ENCODE measurements at regions not wholly inside any gene's neighbourhood (a gene's known extent, or its start where the extent isn't known, plus 50 kb on each side); places are given as distances from the start of the nearest gene placed in this dataset.
A peak's percentile ranks its signal among the peaks of the same experiment; 100 is the strongest.
"Not testable (repeated sequence)": the region's sequence is repeated elsewhere in the genome, so short reads cannot be mapped to it uniquely, and the experiment has no call there.

- H3K27ac Mint-ChIP-seq = no peak overlapping the region
- H3K4me1 Mint-ChIP-seq (ENCODE audit: low read depth) = peaks cover 15% of the 10 kb centered on the region
- peak; percentile 23 to 26 for DNase-seq
- H3K4me3 Mint-ChIP-seq = peak overlapping the region; percentile 5 to 15
- peak; percentile 93 to 95 for ATAC-seq (replicated peaks in 1 of 2)
- peaks cover 6% of the 10 kb centered on the region for H3K27me3 Mint-ChIP-seq (ENCODE audit: low read depth)
- H3K9me3 Mint-ChIP-seq = no peaks in the 10 kb centered on the region
- no peaks in the 10 kb centered on the region for H3K36me3 Mint-ChIP-seq (ENCODE audit: insufficient read depth in 2 of 2)
Observed at GRCh38 chr5:124902097-124902821, 155.8 kb upstream of the ZNF608 start.

- H3K27ac Mint-ChIP-seq = no peak overlapping the region
- no peaks in the 10 kb centered on the region for H3K9me3 Mint-ChIP-seq
- H3K4me3 Mint-ChIP-seq = no peak overlapping the region
- DNase-seq = no peak
- H3K4me1 Mint-ChIP-seq (ENCODE audit: low read depth) = peaks cover 22% of the 10 kb centered on the region
- no peaks in the 10 kb centered on the region for H3K36me3 Mint-ChIP-seq (ENCODE audit: insufficient read depth in 2 of 2)
- ATAC-seq (replicated peaks in 1 of 2) = no peak
- H3K27me3 Mint-ChIP-seq (ENCODE audit: low read depth) = peaks cover 6% of the 10 kb centered on the region
Observed at GRCh38 chr5:124905256-124906130, 159.1 kb upstream of the ZNF608 start.

- Mint-ChIP-seq H3K27me3 (ENCODE audit: low read depth) (peaks cover 6% of the 10 kb centered on the region), H3K4me3 (no peak overlapping the region), H3K9me3 (no peaks in the 10 kb centered on the region), H3K4me1 (ENCODE audit: low read depth) (peaks cover 22% of the 10 kb centered on the region), H3K27ac (no peak overlapping the region), H3K36me3 (ENCODE audit: insufficient read depth in 2 of 2) (no peaks in the 10 kb centered on the region)
- ATAC-seq (replicated peaks in 1 of 2) = no peak
- no peak for DNase-seq
Observed at GRCh38 chr5:124906339-124907097, 160.1 kb upstream of the ZNF608 start.

GRCh38 chr5:124907098-124907644 is 160.7 kb upstream of the ZNF608 start:
- H3K4me1 Mint-ChIP-seq (ENCODE audit: low read depth) = peaks cover 19% of the 10 kb centered on the region
- H3K27me3 Mint-ChIP-seq (ENCODE audit: low read depth) = peaks cover 6% of the 10 kb centered on the region
- H3K27ac Mint-ChIP-seq = no peak overlapping the region
- DNase-seq = no peak
- no peaks in the 10 kb centered on the region for H3K36me3 Mint-ChIP-seq (ENCODE audit: insufficient read depth in 2 of 2)
- H3K4me3 Mint-ChIP-seq = no peak overlapping the region
- ATAC-seq (replicated peaks in 1 of 2) = no peak
- no peaks in the 10 kb centered on the region for H3K9me3 Mint-ChIP-seq

- H3K9me3 Mint-ChIP-seq = no peaks in the 10 kb centered on the region
- ATAC-seq (replicated peaks in 1 of 2) = peak; percentile 43 to 51
- H3K4me3 Mint-ChIP-seq = no peak overlapping the region
- H3K27ac Mint-ChIP-seq = no peak overlapping the region
- no peak for DNase-seq
- peaks cover 7% of the 10 kb centered on the region for H3K4me1 Mint-ChIP-seq (ENCODE audit: low read depth)
- no peaks in the 10 kb centered on the region for H3K36me3 Mint-ChIP-seq (ENCODE audit: insufficient read depth in 2 of 2)
- H3K27me3 Mint-ChIP-seq (ENCODE audit: low read depth) = peaks cover 6% of the 10 kb centered on the region
Observed at GRCh38 chr5:124908581-124909451, 162.4 kb upstream of the ZNF608 start.

GRCh38 chr5:124909734-124910133 is 163.3 kb upstream of the ZNF608 start:
- H3K36me3 Mint-ChIP-seq (ENCODE audit: insufficient read depth in 2 of 2) = no peaks in the 10 kb centered on the region
- ATAC-seq (replicated peaks in 1 of 2) (no peak), DNase-seq (no peak)
- H3K27me3 Mint-ChIP-seq (ENCODE audit: low read depth) = peaks cover 6% of the 10 kb centered on the region
- no peaks in the 10 kb centered on the region for H3K9me3 Mint-ChIP-seq
- no peak overlapping the region for H3K4me3 Mint-ChIP-seq
- H3K27ac Mint-ChIP-seq = no peak overlapping the region
- H3K4me1 Mint-ChIP-seq (ENCODE audit: low read depth) = peaks cover 7% of the 10 kb centered on the region

GRCh38 chr5:124910354-124911016 is 164.0 kb upstream of the ZNF608 start:
- H3K27me3 Mint-ChIP-seq (ENCODE audit: low read depth) = peaks cover 6% of the 10 kb centered on the region
- ATAC-seq (replicated peaks in 1 of 2) = no peak
- DNase-seq = no peak
- H3K9me3 Mint-ChIP-seq = no peaks in the 10 kb centered on the region
- H3K4me3 Mint-ChIP-seq = no peak overlapping the region
- H3K36me3 Mint-ChIP-seq (ENCODE audit: insufficient read depth in 2 of 2) = no peaks in the 10 kb centered on the region
- no peak overlapping the region for H3K27ac Mint-ChIP-seq
- peaks cover 7% of the 10 kb centered on the region for H3K4me1 Mint-ChIP-seq (ENCODE audit: low read depth)

- ATAC-seq (replicated peaks in 1 of 2) = no peak
- no peaks in the 10 kb centered on the region for H3K27me3 Mint-ChIP-seq (ENCODE audit: low read depth)
- peaks cover 0 to 2% of the 10 kb centered on the region in 2 donors for H3K9me3 Mint-ChIP-seq
Observed at GRCh38 chr5:124912638-124913328, 166.3 kb upstream of the ZNF608 start.

GRCh38 chr5:124913329-124913653 is 166.9 kb upstream of the ZNF608 start:
- Mint-ChIP-seq H3K36me3 (ENCODE audit: insufficient read depth in 2 of 2) (no peaks in the 10 kb centered on the region), H3K9me3 (peaks cover 0 to 2% of the 10 kb centered on the region in 2 donors), H3K27ac (no peak overlapping the region), H3K27me3 (ENCODE audit: low read depth) (no peaks in the 10 kb centered on the region), H3K4me3 (no peak overlapping the region), H3K4me1 (ENCODE audit: low read depth) (peaks cover 7% of the 10 kb centered on the region)
- DNase-seq = no peak
- ATAC-seq (replicated peaks in 1 of 2) = no peak

More at GRCh38 chr5:124912638-124913328, 166.3 kb upstream of the ZNF608 start:
- no peak overlapping the region for H3K4me3 Mint-ChIP-seq
- no peak overlapping the region for H3K27ac Mint-ChIP-seq
- no peak for DNase-seq
- peaks cover 7% of the 10 kb centered on the region for H3K4me1 Mint-ChIP-seq (ENCODE audit: low read depth)
- H3K36me3 Mint-ChIP-seq (ENCODE audit: insufficient read depth in 2 of 2) = no peaks in the 10 kb centered on the region

GRCh38 chr5:124916313-124916712 is 169.9 kb upstream of the ZNF608 start:
- not testable (repeated sequence) for H3K27me3 Mint-ChIP-seq (ENCODE audit: low read depth); H3K36me3 Mint-ChIP-seq (ENCODE audit: insufficient read depth in 2 of 2)

GRCh38 chr5:124918618-124919017 is 172.2 kb upstream of the ZNF608 start:
- DNase-seq (no peak), ATAC-seq (replicated peaks in 1 of 2) (no peak)
- Mint-ChIP-seq H3K27me3 (ENCODE audit: low read depth) (no peaks in the 10 kb centered on the region), H3K27ac (no peak overlapping the region), H3K4me1 (ENCODE audit: low read depth) (no peaks in the 10 kb centered on the region), H3K4me3 (no peak overlapping the region), H3K36me3 (ENCODE audit: insufficient read depth in 2 of 2) (no peaks in the 10 kb centered on the region), H3K9me3 (peaks cover 0 to 2% of the 10 kb centered on the region in 2 donors)

More at GRCh38 chr5:124916313-124916712, 169.9 kb upstream of the ZNF608 start:
- H3K4me1 Mint-ChIP-seq (ENCODE audit: low read depth); H3K4me3 Mint-ChIP-seq; DNase-seq; H3K9me3 Mint-ChIP-seq; H3K27ac Mint-ChIP-seq; ATAC-seq (replicated peaks in 1 of 2): not testable (repeated sequence)
